NCI-H2081 (cell line): ENCODE measurements at regions not wholly inside any gene's neighbourhood (a gene's known extent, or its start where the extent isn't known, plus 50 kb on each side); places are given as distances from the start of the nearest gene placed in this dataset.

Source experiments
- DNase-seq, 2 experiments: peaks; one replicate each; lab custom pipeline; 2025; lab: John Stamatoyannopoulos, UW

DNA sequence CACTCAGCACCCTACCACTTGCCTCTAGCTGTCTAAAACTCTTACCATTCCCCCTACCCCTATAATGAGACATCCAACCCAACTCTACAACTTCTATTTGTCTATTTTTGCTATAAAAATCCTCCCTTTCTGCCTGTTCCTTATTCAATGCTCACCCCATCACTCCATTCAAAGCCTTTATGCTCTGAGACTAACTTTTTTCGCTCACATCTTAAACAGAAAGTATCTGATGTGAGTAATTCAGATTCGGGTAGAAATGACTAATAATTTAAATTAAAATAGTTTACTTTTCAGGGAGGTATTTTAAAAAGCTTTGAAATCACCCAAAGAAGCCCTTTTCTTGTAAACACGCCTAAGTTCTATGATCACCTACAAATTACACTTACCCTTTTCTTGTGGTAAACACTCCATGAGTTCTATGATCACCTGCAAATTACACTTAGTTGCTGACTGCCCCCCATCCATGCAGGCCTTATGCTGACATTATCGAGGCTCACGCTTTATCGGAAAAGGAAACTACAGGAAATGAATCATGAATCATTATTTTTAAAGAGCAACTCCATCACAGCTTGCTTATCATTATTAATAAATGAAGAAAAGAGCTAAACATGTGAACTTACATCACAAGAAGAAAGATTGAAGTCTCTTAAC is 168.7 kb upstream of the PPP1R2C start:
- DNase-seq = no peak

DNA sequence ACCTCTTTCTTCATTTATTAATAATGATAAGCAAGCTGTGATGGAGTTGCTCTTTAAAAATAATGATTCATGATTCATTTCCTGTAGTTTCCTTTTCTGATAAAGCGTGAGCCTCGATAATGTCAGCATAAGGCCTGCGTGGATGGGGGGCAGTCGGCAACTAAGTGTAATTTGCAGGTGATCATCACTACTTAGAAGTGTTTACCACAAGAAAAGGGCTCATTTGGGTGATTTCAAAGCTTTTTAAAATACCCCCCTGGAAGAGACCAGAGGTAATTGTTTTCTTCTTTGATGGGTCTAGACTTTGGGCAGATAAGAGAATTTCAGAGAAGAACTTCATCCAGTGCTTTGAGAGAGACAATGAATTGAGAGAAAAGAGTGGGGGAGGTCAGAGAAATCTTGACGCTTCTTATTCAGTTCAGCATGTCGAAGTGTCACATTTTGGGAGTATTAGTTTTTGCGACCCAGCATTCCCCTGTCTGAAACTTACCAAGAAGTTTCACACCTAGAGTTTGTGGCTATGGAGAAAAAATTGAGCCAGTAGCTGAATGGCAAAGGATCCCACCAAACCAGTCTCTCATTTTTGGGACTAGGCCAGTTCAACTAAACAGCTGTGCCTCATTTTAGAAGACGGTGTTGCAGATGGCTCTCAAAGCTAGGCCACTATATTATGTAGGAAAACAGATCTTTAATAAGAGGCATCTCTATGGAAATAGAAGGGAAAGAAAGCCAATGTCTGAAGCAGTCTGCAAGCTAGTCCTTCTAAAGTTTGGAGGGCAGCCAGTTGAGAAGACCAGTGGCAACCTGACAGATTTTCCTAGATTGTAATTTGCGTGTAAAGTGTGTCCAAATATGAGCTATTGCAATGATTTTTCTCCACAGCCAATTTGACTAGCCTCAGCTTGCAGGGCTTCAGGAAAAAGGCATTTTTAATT is 171.0 kb upstream of the PPP1R2C start:
- DNase-seq = no peak

DNA sequence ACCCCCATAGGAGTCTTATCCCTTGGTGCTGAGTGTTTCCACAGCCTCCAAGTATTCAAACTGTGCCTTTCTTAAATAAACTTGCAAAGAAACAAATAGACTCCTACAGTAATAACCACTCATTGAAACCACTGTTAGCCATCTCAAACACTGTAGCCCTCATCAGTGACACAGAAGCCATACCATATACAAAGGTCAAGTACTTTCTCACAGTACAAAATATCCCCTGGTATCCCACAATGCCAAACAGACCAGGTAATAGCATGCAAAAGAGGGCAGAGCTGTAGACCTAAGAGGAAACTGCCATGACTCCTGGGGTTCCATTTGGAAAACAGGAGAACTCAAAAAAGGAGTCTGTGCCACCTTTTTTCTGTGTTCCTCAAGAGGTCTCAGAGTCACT is 173.8 kb upstream of the PPP1R2C start:
- no peak for DNase-seq

- no peak for DNase-seq
These were observed 174.7 kb upstream of the PPP1R2C start for GRCh38 chrX:42952621-42953020.

DNA sequence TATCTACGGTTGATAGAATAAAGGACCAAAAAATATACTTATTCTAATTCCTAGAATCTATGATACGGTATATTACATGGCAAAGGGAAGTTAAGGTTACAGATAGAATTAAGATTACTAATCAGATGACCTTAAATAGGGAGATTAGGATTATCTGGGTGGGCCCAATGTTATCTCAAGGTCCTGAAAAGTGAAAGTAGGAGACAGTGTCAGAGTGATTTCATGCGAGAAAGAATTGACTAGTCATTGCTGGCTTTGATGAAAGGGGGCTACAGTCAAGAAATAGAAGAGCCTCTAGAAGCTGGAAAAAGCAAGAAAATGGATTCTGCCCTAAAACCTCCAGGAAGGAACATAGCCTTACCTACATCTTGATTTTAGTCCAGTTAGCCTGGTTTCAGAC is 176.9 kb upstream of the PPP1R2C start:
- no peak for DNase-seq

GRCh38 chrX:42955349-42955748 is 177.4 kb upstream of the PPP1R2C start:
- no peak for DNase-seq

- no peak for DNase-seq
These were observed 189.8 kb upstream of the PPP1R2C start for GRCh38 chrX:42967681-42968300.

- no peak for DNase-seq
These were observed 195.4 kb upstream of the PPP1R2C start for GRCh38 chrX:42973321-42973720.

DNA sequence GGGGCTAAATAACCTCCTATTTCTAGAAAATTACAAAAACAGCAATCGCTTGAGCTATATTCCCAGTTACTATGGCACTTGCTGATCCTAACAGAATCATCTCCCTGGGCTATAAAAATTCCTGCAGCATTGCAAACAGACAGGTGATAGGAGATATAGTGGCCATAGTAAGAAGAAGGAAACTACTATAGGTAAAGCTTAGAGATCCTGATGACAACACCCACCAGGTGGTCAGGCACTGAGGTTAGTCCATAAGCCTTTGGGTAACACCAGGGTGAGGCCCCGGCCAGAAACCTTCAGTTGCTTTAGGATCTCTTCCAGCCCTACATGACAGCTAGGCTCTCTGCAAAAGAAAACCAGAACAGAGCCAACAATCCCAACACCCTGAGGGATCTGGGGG is 197.9 kb upstream of the PPP1R2C start:
- DNase-seq = no peak

- DNase-seq = no peak
These were observed 198.9 kb upstream of the PPP1R2C start for GRCh38 chrX:42976746-42977366.

DNA sequence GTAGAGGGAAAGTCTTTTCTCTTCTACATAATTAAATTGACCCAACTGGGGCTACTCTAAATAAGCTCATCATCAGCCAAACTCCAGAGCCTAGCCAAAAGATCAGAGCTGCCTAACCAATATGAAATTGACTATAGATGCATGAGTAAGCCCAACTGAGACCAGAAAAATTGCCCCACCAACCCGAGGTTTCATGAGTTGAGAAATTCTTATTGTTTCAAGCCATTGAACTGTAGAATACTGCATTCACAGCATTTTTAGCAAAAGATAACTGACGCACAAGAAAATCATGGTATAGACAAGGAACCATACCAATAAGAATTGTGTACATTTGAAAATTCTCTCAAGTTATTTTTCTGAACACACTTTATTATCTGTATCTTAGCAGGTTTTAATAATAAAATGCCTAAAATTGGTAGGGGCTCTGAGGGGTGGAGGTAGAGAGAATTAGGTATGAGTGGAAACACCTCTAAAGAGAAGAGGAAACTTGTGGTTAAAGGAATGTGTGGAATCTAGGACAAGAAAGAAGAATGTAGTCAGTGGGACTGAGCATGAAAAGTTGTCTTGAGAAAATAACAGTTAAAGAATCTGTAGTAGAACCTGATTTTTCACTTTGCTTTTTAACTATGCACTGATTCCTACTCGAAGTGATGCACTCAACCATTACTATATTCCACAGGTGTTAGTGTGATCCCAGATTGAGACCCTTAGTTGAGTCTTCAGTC is 200.9 kb upstream of the PPP1R2C start:
- DNase-seq = no peak

DNA sequence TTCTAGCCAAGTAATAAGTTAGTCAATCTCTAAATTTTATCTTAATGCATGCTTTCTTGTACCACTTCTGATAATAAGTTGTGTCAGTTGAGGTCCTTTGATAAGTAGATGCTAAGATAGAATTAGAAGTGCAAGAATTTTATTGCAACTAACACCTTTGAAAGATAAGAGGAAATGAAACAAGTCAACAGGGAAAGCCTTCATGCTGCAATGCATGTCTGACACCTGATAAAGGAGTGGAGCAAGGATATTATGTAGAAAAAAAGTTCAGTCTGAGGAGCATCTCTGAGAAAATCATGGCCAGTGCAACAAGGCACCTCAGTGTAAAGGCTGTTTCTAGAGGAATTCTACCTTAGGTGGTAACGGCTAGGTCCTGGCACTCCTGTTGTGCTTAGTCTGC is 210.7 kb upstream of the PPP1R2C start:
- DNase-seq = no peak

DNA sequence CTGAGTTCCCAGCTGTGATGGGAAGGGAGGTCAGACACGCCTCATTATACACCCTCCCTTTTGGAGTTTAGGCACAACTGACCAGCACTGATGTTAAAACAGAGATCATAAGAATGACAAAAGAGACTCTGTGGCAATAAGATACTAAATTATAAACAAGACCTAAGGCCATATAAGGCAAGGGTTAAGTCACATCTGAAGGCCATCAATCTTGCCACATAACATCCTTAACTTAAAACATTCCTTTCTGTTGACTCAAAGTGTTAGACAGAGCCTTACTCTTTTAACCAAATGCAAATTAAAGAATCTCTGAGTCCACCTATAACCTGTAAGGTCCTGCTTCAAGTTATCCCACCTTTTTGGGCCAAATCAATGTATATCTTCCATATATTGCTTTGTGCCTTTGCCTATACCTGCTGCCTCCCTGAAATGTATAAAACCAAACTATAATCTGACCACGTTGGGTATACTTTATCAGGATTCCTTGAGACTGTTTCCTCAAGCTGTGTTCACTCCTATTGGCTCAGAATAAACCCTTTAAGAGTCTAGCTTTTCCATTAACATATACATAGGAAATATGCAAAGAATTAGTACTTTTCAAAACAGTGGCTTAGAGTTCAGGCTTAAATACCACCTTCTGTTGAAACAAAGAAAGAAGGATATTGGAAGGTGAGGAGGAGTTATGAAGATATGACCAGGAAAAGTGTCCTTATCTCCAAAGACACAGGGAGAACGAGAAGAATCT is 214.4 kb upstream of the PPP1R2C start:
- DNase-seq = no peak

- DNase-seq = no peak
These were observed 218.9 kb upstream of the PPP1R2C start for GRCh38 chrX:42996861-42997260.

- DNase-seq = peak in 1 of 2 experiments; percentile 0
These were observed 222.2 kb upstream of the PPP1R2C start for GRCh38 chrX:43000121-43000520.

GRCh38 chrX:43002526-43003203 is 224.7 kb upstream of the PPP1R2C start:
- no peak for DNase-seq

GRCh38 chrX:43003204-43003565 is 225.2 kb upstream of the PPP1R2C start:
- no peak for DNase-seq

- no peak for DNase-seq
These were observed 226.0 kb upstream of the PPP1R2C start for GRCh38 chrX:43003939-43004338.

DNA sequence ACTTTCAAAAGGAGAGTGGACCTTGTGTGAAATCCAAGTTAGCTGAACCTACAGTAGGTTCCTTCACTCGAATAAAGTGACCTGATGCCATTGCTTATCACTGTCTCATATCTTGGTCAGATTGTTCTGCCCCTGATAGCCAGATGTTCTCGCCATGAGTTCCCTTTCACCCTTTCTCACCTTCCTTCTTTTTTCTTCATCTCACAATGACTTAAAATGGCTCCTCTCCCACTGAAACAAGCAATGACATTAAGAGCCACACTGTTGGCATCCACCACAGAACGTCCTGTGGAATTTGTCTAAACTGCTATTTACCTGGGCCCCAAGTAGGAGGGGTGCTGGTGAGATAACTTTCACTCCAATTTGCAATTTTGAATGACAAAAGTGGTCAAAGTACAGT is 227.6 kb upstream of the PPP1R2C start:
- no peak for DNase-seq

DNA sequence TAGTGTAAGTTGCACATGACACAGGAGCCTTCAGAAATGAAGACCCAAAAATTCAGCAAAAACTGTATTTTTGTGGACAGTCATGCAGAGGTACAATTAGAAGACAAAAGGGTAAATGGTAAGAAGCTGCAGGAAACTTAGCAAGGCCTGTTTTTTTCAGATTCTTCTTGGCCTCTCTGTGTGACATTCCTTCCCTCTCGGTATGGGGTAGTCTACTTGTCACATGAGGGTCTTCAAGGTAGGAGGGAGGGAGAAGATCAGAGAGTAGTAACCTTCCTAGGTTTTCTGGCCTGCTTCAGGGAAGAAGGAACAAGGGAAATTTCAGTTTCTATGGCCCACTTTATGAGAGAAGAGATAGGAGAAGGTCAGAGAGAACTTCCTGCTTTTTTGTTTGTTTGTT is 230.4 kb upstream of the PPP1R2C start:
- DNase-seq = no peak

DNA sequence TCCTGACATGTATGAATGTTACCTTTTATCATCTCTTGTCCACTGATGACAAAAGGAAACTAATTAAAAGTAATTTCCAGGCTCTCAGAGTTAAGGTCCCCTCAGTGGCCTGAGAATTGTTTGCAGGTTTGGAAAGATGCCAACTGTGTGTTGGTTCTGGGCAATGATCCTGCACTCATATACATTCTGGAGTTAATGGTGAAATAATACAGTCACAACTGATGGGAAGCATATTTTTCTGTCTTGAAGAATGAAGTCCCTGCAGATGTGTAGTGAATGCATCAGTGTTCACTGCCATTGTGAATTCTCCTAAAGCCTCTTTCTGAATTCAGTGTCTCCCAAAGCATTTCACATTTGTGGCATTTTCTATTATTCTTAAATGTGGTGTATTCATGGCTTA is 238.1 kb upstream of the PPP1R2C start:
- peak in 1 of 2 experiments; percentile 2 for DNase-seq
